NCI-H1092 treated with DMSO at 0.1 percent for 48 hours (cell line): ENCODE measurements at regions not wholly inside any gene's neighbourhood (a gene's known extent, or its start where the extent isn't known, plus 50 kb on each side); places are given as distances from the start of the nearest gene placed in this dataset.

ENCODE experiments used
- DNase-seq: peaks from one replicate; lab custom pipeline; 2025; lab: John Stamatoyannopoulos, UW

DNA sequence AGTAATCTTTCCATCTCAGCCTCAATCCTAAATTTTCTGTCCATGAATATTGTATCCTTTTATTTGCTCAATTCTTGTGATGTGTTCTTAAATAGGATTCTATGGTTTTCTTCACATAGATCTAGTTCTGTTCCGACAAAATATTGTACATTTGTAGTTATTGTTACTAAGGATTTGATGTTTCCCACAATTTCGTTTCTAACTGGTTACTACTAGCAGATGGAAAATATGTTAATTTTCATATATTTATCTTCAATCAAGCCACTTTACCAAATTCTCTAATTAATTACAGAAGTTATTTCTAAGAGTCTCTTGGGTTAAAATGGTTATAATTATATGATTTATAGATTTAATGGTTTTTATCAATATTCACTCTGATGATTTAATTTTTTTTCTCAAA is 60.3 kb downstream of the SEC61B start:
- no peak for DNase-seq

- no peak for DNase-seq
These were observed 63.9 kb downstream of the SEC61B start for GRCh38 chr9:99285965-99286364.

DNA sequence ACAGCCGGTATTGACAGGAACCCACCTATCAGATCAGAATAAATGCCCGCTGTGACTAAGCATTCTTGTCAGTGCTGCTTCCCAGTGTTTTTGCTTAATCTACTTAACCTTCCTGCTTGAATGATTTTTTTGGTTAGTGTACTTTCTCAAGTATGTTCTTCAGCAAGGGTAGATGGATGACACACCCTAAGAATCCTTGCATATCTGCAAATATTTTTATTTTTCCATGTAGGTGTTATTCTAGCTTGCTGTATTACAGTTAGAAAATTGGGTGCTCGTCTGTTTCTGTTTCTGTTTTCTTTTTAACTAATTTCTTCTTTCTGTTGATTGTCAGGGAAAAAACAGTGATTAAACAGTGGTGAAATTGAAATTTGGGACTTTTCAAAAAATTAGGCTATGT is 64.5 kb downstream of the SEC61B start:
- DNase-seq = no peak

- no peak for DNase-seq
These were observed 65.6 kb downstream of the SEC61B start for GRCh38 chr9:99287641-99288040.

DNA sequence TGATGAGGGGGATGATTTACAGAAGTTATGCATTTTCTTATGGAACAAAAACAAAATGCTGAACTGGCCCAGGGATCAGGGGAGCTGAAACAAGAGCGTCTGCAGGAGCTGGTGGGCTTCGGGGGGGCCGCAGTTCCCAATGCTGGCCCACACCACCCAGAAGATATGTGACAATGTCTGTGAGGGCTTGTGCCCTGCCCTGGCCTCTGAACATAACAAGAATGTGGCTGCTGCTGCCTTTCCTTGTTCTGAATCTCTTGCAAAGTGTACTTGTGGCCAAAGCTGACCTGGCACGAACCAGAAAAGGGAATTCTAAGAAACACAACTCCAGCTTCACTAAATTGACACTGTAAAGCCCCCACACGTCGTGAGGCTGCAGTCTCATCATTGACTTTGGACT is 66.7 kb downstream of the SEC61B start:
- no peak for DNase-seq

- DNase-seq = no peak
These were observed 72.9 kb downstream of the SEC61B start for GRCh38 chr9:99294850-99295461.

DNA sequence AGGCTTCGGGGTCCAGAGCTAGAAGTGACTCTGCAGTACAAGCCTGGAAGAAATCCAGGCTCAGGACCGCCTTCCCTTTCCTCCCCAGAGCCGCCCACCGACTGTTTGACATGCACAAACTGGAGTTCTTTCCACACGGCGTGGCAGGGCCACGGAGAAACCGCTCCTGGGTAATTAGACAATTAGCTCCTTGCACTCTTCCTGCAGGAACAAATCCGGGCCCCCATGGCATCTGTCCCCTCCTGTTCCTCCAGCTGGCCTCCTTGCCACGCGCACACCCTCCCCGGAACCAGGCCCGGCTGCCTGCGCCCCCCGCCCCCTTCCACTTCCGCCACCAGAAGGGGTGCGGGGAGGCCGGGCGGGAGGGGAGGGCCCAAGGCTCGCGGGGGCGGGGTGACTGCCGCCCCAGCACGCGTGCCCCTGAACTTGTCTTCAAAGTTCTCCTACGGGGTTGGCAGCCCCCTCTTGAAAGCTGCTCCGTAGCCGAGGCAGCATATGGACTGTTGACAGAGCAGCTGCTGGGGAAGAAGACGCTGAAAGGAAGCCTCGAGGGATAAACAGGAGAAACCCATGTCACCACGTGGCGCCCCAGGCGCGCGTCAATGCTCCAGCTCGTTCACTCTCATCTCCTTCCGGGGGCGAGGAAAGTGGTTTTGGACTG is 74.3 kb downstream of the SEC61B start:
- DNase-seq = no peak

- DNase-seq = no peak
These were observed 76.5 kb downstream of the SEC61B start for GRCh38 chr9:99298614-99299013.

DNA sequence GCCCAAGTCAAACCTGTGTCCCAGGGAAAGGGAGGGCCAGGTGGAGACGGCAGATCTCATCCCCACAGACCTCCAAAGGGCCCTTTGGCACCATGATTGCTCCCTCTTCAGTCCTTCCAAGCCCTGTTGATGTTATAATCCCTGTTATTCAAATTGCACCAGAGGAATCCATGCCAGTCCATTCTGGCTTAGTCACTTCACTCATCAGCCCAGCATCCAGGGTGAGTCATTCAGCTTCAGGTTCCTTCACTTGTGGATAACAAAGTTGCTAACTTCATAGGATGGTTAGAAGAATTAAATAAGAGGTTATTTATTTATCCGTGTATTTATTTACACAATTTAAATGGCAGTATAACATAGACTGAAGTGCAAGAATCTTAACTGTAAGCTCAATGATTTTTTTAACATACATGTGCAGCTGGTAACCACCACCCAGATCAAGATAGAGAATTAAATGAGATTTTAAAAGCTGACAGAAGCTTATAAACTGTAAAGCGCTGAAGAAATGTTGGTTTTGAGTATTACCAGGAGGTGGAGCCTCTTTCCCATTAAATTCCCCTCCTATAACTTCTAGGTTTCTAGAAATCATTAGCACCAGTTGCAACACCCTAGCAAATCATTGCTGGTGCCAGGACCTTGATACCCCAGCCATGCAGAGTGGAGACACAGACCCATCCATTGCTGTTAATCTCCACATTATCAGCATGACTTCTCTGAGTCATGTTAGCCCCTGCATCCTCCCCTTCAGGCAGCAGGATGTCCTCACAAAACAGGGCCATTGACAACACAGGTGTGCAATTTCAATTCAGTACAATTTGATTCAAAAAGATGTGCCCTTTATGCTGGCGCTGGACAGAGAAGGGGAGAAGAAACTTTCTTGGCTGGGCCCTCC is 77.4 kb downstream of the SEC61B start:
- DNase-seq = peak; percentile 1

- no peak for DNase-seq
These were observed 78.0 kb downstream of the SEC61B start for GRCh38 chr9:99300103-99300439.

DNA sequence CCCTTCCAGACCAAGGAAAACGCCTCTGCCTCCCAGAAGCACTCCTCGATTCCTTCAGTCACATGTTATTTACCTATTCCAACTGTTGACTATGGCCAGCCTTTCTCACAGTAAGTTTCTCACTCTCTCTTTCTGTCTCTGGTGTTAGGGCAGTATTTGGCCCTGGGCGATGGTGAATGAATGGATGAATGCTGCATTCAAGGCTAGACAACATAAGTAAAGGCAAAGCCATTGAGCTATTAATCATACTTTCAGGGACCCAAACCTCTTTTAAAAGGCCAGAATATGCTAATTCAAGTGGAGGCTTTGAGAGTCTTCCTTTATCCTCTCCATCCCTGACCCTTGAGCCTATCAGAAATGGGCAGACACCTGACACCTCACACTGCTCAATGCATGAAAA is 78.5 kb downstream of the SEC61B start:
- DNase-seq = no peak

GRCh38 chr9:99303177-99303576 is 81.1 kb downstream of the SEC61B start:
- no peak for DNase-seq

DNA sequence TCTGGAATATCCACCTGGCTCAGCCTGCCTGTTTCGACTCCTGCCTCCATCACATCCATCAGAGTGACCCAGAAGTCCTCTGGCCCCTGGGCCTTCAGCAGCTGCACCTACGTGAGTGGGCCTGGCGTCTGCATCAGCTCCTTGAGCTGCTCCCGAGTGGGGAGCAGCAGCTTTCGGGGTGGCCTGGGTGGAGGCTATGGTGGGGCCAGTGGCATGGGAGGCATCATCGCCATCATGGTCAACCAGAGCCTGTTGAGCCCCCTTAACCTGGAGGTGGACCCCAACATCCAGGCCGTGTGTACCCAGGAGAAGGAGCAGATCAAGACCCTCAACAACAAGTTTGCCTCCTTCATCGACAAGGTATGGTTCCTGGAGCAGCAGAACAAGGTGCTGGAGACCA is 83.0 kb downstream of the SEC61B start:
- no peak for DNase-seq

DNA sequence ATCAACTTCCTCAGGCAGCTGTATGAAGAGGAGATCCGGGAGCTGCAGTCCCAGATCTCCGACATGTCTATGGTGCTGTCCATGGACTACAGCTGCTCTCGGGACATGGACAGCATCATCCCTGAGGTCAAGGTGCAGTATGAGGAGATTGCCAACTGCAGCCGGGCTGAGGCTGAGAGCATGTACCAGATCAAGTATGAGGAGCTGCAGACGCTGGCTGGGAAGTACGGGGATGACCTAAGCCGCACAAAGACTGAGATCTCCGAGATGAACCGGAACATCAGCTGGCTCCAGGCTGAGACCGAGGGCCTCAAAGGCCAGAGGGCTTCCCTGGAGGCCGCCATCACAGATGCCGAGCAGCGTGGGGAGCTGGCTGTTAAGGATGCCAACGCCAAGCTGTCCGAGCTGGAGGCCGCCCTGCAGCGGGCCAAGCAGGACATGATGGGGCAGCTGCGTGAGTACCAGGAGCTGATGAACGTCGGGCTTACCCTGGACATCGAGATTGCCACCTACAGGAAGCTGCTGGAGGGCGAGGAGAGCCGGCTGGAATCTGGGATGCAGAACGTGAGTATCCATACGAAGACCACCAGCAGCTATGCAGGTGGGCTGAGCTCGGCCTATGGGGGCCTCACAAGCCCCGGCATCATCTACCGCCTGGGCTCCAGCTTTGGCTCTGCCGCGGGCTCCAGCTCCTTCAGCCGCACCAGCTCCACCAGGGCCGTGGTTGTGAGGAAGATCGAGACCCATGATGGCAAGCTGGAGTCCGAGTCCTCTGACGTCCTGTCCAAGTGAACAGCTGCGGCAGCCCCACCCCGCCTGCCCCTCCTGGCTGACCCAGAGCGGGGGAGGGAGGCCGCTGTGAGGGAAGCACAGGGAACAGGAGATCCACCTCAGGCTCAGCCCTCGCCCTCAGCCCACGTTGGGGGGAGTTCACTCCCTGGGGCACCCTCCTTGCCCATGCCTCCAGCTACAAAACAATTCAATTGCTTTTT is 84.0 kb downstream of the SEC61B start:
- DNase-seq = no peak

- no peak for DNase-seq
These were observed 85.8 kb downstream of the SEC61B start for GRCh38 chr9:99307851-99308250.

- no peak for DNase-seq
These were observed 87.3 kb downstream of the SEC61B start for GRCh38 chr9:99309141-99309939.

- no peak for DNase-seq
These were observed 90.7 kb downstream of the SEC61B start for GRCh38 chr9:99312736-99313135.

- DNase-seq = no peak
These were observed 97.0 kb downstream of the SEC61B start for GRCh38 chr9:99319048-99319447.

DNA sequence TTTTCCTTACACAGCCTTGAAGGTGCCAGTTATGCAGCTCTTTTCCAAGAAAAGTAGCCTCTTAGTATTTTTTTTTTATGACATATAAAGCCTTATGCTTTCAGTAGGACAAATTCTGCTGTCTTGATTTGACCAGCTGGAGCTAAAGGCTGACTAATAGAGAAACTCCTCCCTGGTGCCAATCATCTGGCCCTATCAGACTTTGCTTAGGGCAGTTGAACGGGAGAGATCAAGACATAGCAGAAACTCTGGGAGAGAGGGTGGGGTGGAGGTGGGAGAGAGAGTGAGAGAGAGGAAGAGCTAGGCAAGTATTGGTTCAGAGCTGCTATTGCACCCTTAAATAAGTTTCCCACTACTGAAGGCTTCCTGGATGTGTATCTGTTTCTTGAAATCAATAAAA is 100.2 kb downstream of the SEC61B start:
- no peak for DNase-seq

DNA sequence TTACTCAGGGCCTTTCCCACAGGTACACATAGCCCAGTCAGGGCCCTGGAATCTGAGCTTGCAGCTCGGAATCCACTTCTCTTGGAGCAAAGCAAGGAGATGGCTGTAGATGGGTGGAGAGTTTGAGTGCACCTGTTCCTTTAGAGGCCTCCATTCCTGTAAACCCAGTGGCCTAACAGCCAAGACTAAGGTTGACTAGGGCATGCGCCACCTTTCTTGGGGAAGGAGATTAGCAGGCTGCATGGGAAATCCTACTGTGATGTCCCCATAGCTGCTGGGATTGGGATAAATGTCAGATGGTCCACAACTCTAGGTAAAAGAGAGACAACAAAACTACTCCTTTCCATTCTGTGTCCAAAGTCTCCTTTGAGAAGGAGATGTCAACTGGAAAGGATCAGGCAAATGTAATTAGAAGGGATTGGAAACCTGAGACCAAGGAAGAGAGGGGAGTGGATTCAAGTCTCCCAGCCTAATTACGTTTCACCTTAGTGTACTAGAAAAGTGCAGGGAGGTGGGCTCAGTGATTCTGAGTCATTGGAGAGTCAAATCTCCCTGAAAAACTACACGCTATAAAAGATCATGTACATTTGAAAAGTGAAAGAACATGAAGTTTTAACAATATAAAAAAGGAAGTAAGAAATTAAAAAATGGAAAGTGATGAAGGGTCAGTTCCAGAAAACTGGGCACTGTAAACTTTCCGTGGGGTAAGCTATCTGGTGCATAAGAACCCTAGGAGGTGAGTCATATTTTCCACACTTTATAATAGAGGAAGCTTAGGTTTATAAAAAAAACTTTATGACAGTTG is 104.2 kb downstream of the SEC61B start:
- no peak for DNase-seq

DNA sequence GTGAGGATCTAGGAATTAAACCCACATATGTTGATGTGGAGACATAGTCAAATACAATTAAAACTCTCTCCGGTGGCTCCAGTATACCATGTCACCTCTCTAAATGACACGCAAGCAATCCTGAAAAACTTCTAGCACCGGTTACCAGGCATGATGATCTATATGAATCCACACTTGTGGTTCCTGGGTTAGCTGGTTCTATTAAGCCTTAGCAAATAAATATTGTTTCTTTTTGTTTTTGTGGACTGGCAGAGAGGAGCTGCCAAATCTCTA is 104.8 kb downstream of the SEC61B start:
- DNase-seq = no peak
